PC-3 (cell line): ENCODE measurements at regions not wholly inside any gene's neighbourhood (a gene's known extent, or its start where the extent isn't known, plus 50 kb on each side); places are given as distances from the start of the nearest gene placed in this dataset.

Experiments
- ATAC-seq: fragments of 200-7000 bp; cut with Tn5 transposase; 2 replicates; pipeline ENCODE4 v1.9.1; 2020; ENCODE audit warnings: mild to moderate bottlenecking, moderate library complexity
- BruUV-seq: library from RNA; stranded (reverse); fragments of 400-500 nt; replicated peaks from 2 replicates; lab custom pipeline; 2021; lab: Mats Ljungman, UMichigan
- CTCF ChIA-PET: fragments of 300-600 bp; sonication (Branson Sonifier 250); formaldehyde crosslinking; loops from one replicate; lab custom pipeline; 2022; ENCODE audit warnings: antibody characterized with exemption; lab: Charles Lee
- POLR2A ChIA-PET: fragments of 300-600 bp; sonication (Branson Sonifier 250); formaldehyde crosslinking; loops from one replicate; lab custom pipeline; 2022; ENCODE audit warnings: antibody characterized with exemption; ENCODE audit not compliant: unreplicated experiment; lab: Charles Lee
- DNase-seq: peaks from one replicate; pipeline ENCODE4 v3.0.0-alpha.2; 2015
- H2AFZ ChIP-seq: fragments of 300-600 bp; sonication (generic); 2 replicates; pipeline ENCODE4 v1.6.0; 2016; ENCODE audit warnings: antibody characterized with exemption, low read length
- H3F3A ChIP-seq: fragments of 300-600 bp; sonication (generic); one replicate; pipeline ENCODE4 v1.6.0; 2017; ENCODE audit warnings: antibody characterized with exemption, low read length, control low read depth, mild to moderate bottlenecking; ENCODE audit not compliant: unreplicated experiment
- H3K27ac ChIP-seq: fragments of 300-600 bp; sonication (generic); 2 replicates; pipeline ENCODE4 v1.5.1; 2016; ENCODE audit warnings: mild to moderate bottlenecking, low read length
- H3K27me3 ChIP-seq: fragments of 300-600 bp; sonication (generic); 2 replicates; pipeline ENCODE4 v1.6.1; 2016; ENCODE audit warnings: low read length, mixed read lengths
- H3K36me3 ChIP-seq: fragments of 300-600 bp; sonication (generic); 2 replicates; pipeline ENCODE4 v1.6.1; 2016; ENCODE audit warnings: low read depth, mixed run types, low read length, mixed read lengths
- H3K4me1 ChIP-seq: fragments of 300-600 bp; sonication (generic); 2 replicates; pipeline ENCODE4 v1.5.1; 2016; ENCODE audit warnings: low read length; ENCODE audit not compliant: insufficient read depth
- H3K4me2 ChIP-seq: fragments of 300-600 bp; sonication (generic); 2 replicates; pipeline ENCODE4 v1.6.0; 2016; ENCODE audit warnings: low read length
- H3K4me3 ChIP-seq: fragments of 300-600 bp; sonication (generic); 2 replicates; pipeline ENCODE4 v1.5.1; 2016; ENCODE audit warnings: mild to moderate bottlenecking, low read length, mixed read lengths
- H3K79me2 ChIP-seq: fragments of 300-600 bp; sonication (generic); 2 replicates; pipeline ENCODE4 v1.6.1; 2017; ENCODE audit warnings: low read length, mixed read lengths
- H3K9ac ChIP-seq: fragments of 300-600 bp; sonication (generic); 2 replicates; pipeline ENCODE4 v1.6.0; 2016; ENCODE audit warnings: mild to moderate bottlenecking, low read length
- H3K9me2 ChIP-seq: fragments of 300-600 bp; sonication (generic); replicated peaks from 2 replicates; pipeline ENCODE4 v1.6.1; 2016; ENCODE audit warnings: mixed run types, low read length, mixed read lengths
- H3K9me3 ChIP-seq: fragments of 300-600 bp; sonication (generic); 2 replicates; pipeline ENCODE4 v1.6.1; 2016; ENCODE audit warnings: low read length, mixed read lengths
- H4K20me1 ChIP-seq: fragments of 300-600 bp; sonication (generic); 2 replicates; pipeline ENCODE4 v1.6.1; 2016; ENCODE audit warnings: low read length, mixed read lengths
- EZH2 ChIP-seq: fragments of 300-600 bp; sonication (generic); IDR thresholded peaks from one replicate; pipeline ENCODE4 v1.6.1; 2017; ENCODE audit warnings: antibody characterized with exemption, mild to moderate bottlenecking, low read length; ENCODE audit not compliant: unreplicated experiment
- EZH2phosphoT487 ChIP-seq: fragments of 300-600 bp; sonication (generic); IDR thresholded peaks from 2 replicates; pipeline ENCODE4 v1.6.1; 2018; ENCODE audit warnings: mild to moderate bottlenecking, antibody characterized with exemption, low read length, borderline replicate concordance
- intact Hi-C: fragments of 100-400 bp; cut with micrococcal nuclease; formaldehyde crosslinking; loops from 2 replicates; pipeline ENCODE4 v1.9.0; 2023
- TF ChIP-seq, protein P1 (sequence below): fragments of 300-600 bp; sonication (generic); conservative IDR thresholded peaks from 2 replicates; pipeline ENCODE4 v1.5.1; 2017; ENCODE audit warnings: antibody characterized with exemption, low read depth, mild to moderate bottlenecking, low read length

DNA sequence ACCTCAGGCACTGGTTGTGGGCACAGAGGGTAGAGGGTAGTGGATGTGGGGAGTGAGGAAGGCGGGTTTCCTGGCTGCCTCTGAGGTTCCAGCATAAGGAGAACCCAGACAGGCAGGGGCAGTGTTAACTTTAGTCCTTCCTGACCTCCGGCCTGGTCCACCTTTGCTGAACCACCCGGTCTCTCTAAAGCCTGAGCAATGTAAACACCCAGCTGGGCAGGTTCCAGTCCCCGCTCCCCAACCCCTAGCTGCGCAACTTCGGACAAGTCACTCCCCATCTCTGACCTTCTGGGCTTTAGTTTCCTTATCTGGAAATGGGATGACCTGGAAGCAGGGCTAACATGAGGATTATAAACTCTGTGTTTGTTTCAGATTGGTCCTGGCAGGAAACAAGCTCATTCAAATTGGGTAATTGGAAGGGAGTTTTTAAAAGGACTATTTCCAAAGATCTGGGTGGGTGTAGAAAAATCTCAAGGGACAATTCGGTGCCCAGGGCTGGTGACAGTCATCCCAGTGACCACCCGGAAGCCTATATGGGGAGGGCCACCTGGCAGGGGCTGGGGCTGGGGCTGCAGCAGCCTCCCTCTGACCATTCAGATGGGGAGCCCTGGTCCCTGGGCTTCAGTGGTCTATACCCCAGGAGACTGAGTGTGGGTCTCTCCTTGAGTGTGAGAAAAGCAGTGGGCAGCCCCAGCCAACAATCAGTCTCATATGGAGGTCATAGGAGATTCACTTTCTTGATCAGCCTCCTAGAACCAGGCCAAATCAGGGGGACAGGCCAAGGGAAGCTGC lies 108.3 kb upstream of the SYT13 start:
- H3K79me2 ChIP-seq, result no peaks in the 10 kb centered on the region
- ChIA-PET POLR2A (no interaction called here), CTCF (no interaction called here)
- TF ChIP-seq EZH2phosphoT487 (no peak), EZH2 (no peak)
- TF ChIP-seq, protein P1, sequence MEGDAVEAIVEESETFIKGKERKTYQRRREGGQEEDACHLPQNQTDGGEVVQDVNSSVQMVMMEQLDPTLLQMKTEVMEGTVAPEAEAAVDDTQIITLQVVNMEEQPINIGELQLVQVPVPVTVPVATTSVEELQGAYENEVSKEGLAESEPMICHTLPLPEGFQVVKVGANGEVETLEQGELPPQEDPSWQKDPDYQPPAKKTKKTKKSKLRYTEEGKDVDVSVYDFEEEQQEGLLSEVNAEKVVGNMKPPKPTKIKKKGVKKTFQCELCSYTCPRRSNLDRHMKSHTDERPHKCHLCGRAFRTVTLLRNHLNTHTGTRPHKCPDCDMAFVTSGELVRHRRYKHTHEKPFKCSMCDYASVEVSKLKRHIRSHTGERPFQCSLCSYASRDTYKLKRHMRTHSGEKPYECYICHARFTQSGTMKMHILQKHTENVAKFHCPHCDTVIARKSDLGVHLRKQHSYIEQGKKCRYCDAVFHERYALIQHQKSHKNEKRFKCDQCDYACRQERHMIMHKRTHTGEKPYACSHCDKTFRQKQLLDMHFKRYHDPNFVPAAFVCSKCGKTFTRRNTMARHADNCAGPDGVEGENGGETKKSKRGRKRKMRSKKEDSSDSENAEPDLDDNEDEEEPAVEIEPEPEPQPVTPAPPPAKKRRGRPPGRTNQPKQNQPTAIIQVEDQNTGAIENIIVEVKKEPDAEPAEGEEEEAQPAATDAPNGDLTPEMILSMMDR, result no peak
- intact Hi-C loops, result no loop called here
- no TSS peak for BruUV-seq
- no peak overlapping the region for H3K9ac ChIP-seq
- H3K4me3 ChIP-seq, result no peak overlapping the region
- H3K27me3 ChIP-seq, result peaks cover 65% of the 10 kb centered on the region
- no peaks in the 10 kb centered on the region for H4K20me1 ChIP-seq
- no peak overlapping the region for H3K27ac ChIP-seq
- no peaks in the 10 kb centered on the region for H3F3A ChIP-seq
- DNase-seq, result no peak
- no peak overlapping the region for H2AFZ ChIP-seq
- no peaks in the 10 kb centered on the region for H3K9me3 ChIP-seq
- no peak overlapping the region for H3K4me2 ChIP-seq
- no peak for ATAC-seq
- H3K4me1 ChIP-seq, result no peaks in the 10 kb centered on the region
- H3K9me2 ChIP-seq, result no peaks in the 10 kb centered on the region
- H3K36me3 ChIP-seq, result no peaks in the 10 kb centered on the region

DNA sequence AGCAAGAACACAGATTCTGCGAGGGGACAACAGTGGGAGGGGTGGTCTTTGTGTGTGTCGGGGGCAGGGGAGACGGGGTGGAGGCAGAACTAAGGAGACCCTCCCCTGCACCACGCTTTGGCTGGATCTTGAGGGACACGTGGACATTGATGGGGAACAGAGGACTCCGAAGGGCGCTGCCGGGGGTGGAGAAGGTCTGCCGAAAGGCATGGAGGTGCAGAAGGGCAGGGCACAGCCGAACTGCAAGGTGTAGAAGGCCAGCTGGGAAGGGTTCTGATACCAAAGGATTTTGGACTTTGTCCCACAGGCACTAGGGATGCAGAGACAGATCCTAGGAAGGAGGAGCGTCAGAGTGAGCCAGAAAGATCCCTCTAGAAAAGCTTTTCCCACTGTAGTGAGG lies 107.7 kb upstream of the SYT13 start:
- Histone ChIP-seq H3K4me3 (no peak overlapping the region), H4K20me1 (no peaks in the 10 kb centered on the region), H3F3A (no peaks in the 10 kb centered on the region), H3K36me3 (no peaks in the 10 kb centered on the region), H3K4me2 (no peak overlapping the region), H3K9ac (no peak overlapping the region), H3K27ac (no peak overlapping the region), H2AFZ (no peak overlapping the region), H3K9me2 (no peaks in the 10 kb centered on the region), H3K27me3 (peaks cover 69% of the 10 kb centered on the region), H3K4me1 (no peaks in the 10 kb centered on the region), H3K9me3 (no peaks in the 10 kb centered on the region), H3K79me2 (no peaks in the 10 kb centered on the region)
- ChIA-PET CTCF (no interaction called here), POLR2A (no interaction called here)
- TF ChIP-seq EZH2phosphoT487 (no peak), EZH2 (no peak)
- TF ChIP-seq, protein P1, result no peak
- intact Hi-C loops, result no loop called here
- no peak for DNase-seq
- BruUV-seq, result no TSS peak
- ATAC-seq, result no peak

DNA sequence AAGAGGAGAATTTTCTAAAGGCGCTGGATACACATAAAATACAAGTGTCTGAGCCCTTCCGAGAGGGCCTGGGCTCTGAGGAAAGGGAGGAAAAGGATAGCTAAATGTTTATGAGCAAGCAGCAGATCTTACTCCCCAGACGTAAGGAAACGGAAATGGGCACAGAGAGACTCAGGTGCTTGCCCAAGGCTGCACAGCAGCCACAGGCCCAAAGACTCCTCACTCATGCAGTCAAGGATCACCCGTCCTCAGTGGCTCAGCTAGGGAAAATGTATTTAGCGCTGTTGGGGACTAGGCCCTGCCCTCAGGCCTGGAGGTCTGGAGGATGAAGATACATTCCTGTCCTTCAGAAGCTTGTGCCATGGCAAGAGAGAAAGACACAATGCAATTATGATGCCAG lies 107.2 kb upstream of the SYT13 start:
- Histone ChIP-seq H3K9me3 (no peaks in the 10 kb centered on the region), H3K4me3 (no peak overlapping the region), H2AFZ (no peak overlapping the region), H3K27me3 (peaks cover 69% of the 10 kb centered on the region), H3K4me2 (no peak overlapping the region), H3K27ac (no peak overlapping the region), H3K4me1 (no peaks in the 10 kb centered on the region), H3K36me3 (no peaks in the 10 kb centered on the region), H3K9ac (no peak overlapping the region), H4K20me1 (no peaks in the 10 kb centered on the region), H3K79me2 (no peaks in the 10 kb centered on the region), H3F3A (no peaks in the 10 kb centered on the region), H3K9me2 (no peaks in the 10 kb centered on the region)
- DNase-seq (no peak), ATAC-seq (no peak)
- POLR2A ChIA-PET, result no interaction called here
- CTCF ChIA-PET, result no interaction called here
- BruUV-seq, result no TSS peak
- intact Hi-C loops, result no loop called here
- TF ChIP-seq EZH2phosphoT487, result no peak
- TF ChIP-seq EZH2, result no peak
